ENCODE measurements at regions not wholly inside any gene's neighbourhood (a gene's known extent, or its start where the extent isn't known, plus 50 kb on each side); places are given as distances from the start of the nearest gene placed in this dataset.
"Not testable (repeated sequence)": the region's sequence is repeated elsewhere in the genome, so short reads cannot be mapped to it uniquely, and the experiment has no call there.

DNA sequence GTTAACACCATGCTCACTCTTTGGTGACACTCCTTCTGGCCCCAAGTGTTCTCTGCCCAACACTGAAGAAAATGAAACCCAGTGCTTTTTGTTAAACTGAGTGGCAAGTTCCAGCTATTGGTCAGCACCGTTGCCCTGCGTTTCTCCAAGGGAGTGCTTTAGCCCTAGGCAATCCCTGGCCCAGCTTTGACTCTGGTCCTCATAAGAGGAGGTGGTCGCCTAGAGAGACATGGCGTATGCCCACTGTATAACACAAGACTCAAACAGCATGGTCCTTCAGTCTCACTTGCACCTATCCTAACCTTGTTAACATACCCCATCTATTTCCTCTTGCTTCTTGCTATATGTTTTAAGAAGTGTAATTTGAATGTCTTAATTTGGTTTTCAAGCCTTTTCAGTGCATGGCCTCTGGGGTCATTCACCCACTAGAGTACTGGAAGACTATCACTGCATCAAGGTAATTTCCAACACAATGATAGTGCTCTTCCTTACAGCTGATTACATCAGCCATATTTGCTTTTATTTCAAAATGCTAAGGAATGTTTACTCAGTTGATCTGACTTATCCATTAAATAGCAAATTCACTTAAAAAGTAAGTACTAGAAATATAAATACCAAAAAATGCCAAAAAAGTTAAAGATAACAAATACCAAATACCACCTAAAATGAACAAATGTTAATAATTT lies 190.5 kb upstream of the SOX21 start:
- no peak for DNase-seq (ENCODE audit: low read depth)

- DNase-seq (ENCODE audit: low read depth), result no peak
These were observed 188.7 kb upstream of the SOX21 start for GRCh38 chr13:94901070-94901469.

- DNase-seq (ENCODE audit: low read depth), result no peak
These were observed 184.5 kb upstream of the SOX21 start for GRCh38 chr13:94896719-94897317.

- DNase-seq (ENCODE audit: low read depth), result no peak
These were observed 183.9 kb upstream of the SOX21 start for GRCh38 chr13:94896238-94896637.

DNA sequence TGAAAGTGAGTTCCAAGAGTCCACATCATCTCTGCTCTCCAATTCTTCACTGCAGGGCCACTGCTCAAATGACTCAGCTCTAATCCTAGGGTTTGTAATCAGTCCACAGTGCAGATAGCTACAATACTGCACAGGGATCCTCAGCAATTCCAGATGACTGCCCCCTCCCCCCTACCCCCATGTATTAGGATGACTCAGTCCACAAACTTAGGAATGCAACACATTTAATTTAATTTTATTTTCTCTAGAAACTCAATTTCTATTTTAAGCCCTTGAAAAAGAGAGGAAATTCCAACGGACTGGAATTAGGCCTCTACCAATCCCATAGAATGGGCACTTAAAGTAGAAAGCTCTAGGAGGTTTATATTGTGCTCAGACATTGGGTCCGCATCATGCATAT lies 173.8 kb upstream of the SOX21 start:
- DNase-seq (ENCODE audit: low read depth), result peak; percentile 5

DNA sequence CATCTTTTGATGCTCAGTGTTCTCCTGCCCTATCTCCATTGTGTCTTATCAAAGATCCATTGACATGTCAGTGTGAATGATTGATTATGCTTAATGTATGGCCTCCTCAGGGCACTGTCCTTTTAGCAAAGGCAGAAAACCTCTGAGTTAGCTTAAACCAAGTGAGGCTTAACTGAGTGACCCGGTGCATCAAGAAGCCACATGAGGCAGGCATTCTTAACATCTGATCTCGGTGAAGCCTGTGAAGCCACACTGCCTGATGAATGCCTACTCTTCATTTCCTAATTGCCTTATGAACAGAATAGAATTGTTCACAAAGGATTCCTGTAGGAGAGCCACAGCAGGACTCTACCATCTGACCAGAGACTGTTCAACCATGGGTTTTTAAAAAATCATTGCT lies 168.1 kb upstream of the SOX21 start:
- DNase-seq (ENCODE audit: low read depth), result no peak

GRCh38 chr13:94878602-94879165 lies 166.3 kb upstream of the SOX21 start:
- no peak for DNase-seq (ENCODE audit: low read depth)

DNA sequence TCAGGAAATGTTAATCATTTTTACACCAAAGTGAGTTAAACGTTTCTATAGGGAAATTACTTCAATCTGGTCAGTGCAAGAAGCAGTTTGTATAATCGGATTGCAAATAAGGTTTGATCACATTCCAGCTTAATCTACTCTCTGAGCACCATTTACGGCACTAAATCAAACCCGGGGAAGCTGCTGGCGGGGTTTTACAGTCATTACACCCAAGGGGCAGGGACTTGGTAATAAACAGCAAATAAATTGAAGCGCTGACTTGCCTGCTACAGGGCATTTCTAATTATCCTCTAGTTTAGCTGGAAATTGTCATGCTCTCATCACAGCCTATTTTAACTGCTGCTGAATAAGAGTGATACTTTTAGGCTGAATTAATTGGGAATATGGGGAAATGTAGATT lies 152.1 kb upstream of the SOX21 start:
- no peak for DNase-seq (ENCODE audit: low read depth)

GRCh38 chr13:94860981-94861407 lies 148.6 kb upstream of the SOX21 start:
- peak; percentile 34 for DNase-seq (ENCODE audit: low read depth)

GRCh38 chr13:94859811-94860210 lies 147.5 kb upstream of the SOX21 start:
- no peak for DNase-seq (ENCODE audit: low read depth)

- DNase-seq (ENCODE audit: low read depth), result no peak
These were observed 146.9 kb upstream of the SOX21 start for GRCh38 chr13:94859278-94859691.

GRCh38 chr13:94858856-94859255 lies 146.5 kb upstream of the SOX21 start:
- no peak for DNase-seq (ENCODE audit: low read depth)

DNA sequence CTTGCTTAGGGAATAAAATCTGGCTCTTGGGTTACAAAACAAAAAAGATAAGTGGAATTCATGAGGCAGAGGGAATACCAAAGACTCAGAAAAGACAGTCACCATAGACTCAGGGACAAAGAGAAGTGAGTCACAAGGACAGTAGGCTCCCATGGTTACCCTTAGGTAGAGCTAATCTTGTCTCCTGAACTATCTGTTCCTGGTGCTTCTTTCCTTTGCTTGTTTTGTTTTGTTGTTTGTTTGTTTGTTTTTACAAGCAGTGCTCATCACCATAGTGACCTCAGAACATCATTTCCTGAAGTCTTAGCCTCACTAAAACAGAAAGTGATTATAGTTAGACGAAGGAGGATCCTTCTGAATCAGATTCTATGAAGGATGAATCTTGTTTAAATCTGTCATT lies 142.3 kb upstream of the SOX21 start:
- no peak for DNase-seq (ENCODE audit: low read depth)

DNA sequence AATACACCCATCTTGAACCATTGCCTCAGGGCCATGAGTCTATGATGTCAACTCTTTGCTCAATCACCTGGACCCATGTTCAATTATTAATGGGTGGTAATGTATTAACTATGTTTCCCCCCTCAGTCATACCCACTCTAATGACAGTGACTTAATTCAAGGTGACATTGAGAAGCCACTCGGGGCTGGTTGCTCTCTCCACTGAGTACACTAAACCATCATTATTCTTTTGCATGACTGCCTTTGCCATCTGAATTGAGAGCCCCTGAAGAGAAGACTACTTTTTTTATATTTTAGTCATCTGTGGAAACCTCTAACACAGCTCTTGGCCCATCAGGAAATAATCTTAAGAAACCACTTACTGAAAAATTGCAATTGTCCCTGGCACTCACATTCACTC lies 139.2 kb upstream of the SOX21 start:
- DNase-seq (ENCODE audit: low read depth), result no peak

DNA sequence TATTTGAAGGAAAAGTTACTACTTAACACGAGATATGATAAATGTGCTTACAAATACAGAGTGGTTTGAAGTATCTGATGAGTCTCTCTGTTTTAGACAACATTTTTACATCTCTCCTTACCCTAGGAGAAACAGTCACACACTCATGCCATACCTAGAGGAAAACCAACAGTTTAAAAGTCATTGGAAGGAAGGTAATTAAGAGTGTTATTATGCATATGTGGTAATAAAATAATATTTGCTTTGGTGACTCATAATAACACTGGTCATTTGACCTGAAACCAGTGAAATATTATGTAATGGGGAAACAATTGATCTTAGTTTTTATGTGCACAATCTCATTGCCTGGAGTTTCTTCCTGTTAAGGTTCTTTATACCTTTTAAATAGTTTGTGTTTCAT lies 136.9 kb upstream of the SOX21 start:
- no peak for DNase-seq (ENCODE audit: low read depth)

DNA sequence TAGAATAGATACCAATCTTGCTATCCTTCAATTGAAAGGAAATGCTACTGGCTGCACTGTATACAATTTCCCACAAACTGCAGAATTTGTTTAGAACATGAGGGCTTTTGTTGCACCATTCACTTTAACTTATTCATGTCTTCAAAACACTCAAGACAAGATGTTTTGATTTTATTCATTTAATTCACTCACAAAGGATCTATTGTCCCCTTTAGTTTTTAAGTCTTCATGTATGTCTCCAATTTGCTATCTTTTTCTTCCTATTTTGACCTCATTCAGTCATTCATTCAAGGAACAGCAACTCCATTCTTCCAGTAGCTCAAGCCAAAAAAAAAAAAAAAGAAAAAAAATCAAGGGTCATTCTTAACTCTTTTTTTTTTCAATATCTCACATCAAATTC lies 130.6 kb upstream of the SOX21 start:
- no peak for DNase-seq (ENCODE audit: low read depth)

DNA sequence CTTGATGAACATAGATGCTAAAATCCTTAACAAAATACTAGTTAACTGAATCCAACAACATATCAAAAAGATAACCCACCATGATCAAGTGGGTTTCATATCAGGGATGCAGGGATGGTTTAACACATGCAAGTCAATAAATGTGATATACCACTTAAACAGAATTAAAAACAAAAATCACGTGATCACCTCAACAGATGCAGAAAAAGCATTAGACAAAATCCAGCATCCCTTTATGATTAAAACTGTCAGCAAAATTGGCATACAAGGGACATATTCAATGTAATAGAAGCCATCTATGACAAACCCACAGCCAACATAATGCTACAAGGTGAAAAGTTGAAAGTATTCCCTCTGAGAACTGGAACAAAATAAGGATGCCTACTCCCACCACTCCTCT lies 124.7 kb upstream of the SOX21 start:
- DNase-seq (ENCODE audit: low read depth), result not testable (repeated sequence)

DNA sequence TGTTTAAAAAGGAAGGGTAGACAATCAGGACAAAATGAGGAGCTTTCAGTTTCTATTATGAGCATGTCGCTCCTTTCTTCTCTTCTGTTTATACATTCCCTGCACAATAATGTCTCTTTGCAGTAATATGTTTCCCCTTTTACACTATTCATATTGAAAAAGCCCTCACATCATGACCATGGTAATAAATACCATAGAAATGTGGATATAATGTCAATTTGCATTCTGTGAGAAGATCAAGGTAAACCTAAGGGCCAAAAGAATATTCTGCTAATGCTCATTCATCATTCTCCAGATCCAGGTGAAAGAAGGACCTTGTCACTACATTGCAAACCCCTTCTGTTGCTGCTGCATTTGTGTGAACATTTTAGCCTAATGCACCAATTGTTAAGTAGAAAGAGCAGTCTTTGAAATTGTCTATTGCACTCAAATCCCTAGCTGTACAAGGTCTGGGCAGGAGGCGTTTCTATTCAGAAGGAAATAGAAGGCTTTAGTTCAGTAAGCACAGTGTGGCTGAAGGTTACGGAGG lies 117.6 kb upstream of the SOX21 start:
- no peak for DNase-seq (ENCODE audit: low read depth)

GRCh38 chr13:94829185-94829836 lies 117.0 kb upstream of the SOX21 start:
- no peak for DNase-seq (ENCODE audit: low read depth)

DNA sequence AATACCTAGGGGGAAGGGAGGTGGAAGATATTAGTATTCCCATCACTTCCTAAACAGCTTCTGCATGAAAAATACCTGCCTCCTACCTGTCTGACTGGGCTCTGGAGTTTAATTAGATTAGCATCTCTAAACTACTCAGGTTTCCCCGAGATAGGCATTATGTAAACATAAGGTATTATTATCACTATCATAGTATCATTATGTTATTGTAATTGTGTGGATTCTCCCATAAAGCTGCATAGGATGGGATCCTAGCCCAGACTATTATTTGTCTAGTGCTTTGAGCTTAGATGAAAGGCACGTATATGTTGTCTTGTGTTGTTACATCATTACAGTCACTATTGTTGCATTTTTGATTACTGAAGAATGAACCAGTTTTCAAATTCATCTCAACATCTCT lies 115.2 kb upstream of the SOX21 start:
- no peak for DNase-seq (ENCODE audit: low read depth)

DNA sequence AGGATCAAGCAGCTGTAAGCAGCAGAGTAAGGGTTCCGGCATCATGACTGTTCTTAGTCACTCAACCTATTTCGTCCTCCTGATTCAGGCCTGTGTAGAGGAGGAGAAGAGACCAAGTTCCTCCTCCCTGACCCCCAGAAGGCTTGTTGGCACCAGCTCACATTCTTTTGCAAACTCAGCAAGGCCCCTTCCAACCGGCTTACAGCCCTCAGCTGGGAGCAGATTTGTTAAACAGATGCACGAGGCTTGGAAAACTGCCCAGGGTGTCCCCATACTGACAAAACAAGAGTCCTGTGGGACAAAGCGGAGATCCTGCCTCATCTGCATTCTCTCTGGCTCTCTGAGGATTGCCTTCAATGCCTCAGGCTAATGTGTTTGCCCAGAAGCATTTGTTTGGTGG lies 113.2 kb upstream of the SOX21 start:
- peak; percentile 40 for DNase-seq (ENCODE audit: low read depth)

GRCh38 chr13:94824601-94825000 lies 112.3 kb upstream of the SOX21 start:
- DNase-seq (ENCODE audit: low read depth), result no peak

DNA sequence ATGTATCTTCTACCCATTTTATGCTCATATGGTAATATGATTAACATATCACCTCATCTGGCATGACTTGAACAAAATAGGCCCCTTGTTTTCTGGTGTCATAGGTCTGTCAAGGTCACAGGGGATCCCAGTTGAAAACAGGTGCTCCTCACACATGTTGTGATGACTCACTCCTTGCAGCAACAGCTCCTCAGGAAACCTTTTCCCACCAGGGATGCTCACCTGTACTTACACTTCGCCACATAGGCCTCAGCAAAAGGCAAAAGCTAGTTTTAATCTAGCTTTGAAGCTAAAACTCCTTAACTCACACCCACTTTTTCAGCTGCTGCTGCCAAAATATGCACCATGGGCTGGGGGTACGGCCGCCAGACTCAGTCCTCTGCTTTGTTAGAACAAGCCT lies 110.0 kb upstream of the SOX21 start:
- DNase-seq (ENCODE audit: low read depth), result no peak
